Endodermal cell (in vitro differentiated cells): ENCODE measurements at regions not wholly inside any gene's neighbourhood (a gene's known extent, or its start where the extent isn't known, plus 50 kb on each side); places are given as distances from the start of the nearest gene placed in this dataset.

Experiments
- DNase-seq: peaks from one replicate; pipeline ENCODE4 v3.0.0-alpha.2; 2017
- H3K27ac ChIP-seq: 2 replicates; pipeline ENCODE4 v1.5.1; 2013; ENCODE audit warnings: mild to moderate bottlenecking, low read depth, low read length, moderate library complexity
- H3K27me3 ChIP-seq: 2 replicates; pipeline ENCODE4 v1.6.1; 2013; ENCODE audit warnings: mild to moderate bottlenecking, low read length, moderate library complexity; ENCODE audit not compliant: insufficient read depth, control insufficient read depth, poor library complexity, severe bottlenecking
- H3K36me3 ChIP-seq: 2 replicates; pipeline ENCODE4 v1.7.0; 2013; ENCODE audit warnings: mild to moderate bottlenecking, low read length, moderate library complexity; ENCODE audit not compliant: control insufficient read depth, insufficient read depth
- H3K4me1 ChIP-seq: one replicate; pipeline ENCODE4 v1.7.0; 2013; ENCODE audit warnings: low read length; ENCODE audit not compliant: control insufficient read depth, insufficient read depth
- H3K4me3 ChIP-seq: 2 replicates; pipeline ENCODE4 v1.5.1; 2013; ENCODE audit warnings: mild to moderate bottlenecking, low read length, moderate library complexity
- H3K9ac ChIP-seq: 2 replicates; pipeline ENCODE4 v1.6.1; 2013; ENCODE audit warnings: mild to moderate bottlenecking, low read length, moderate library complexity; ENCODE audit not compliant: poor library complexity, severe bottlenecking; ENCODE audit errors: extremely low read depth
- H3K9me3 ChIP-seq: 2 replicates; pipeline ENCODE4 v1.6.1; 2013; ENCODE audit warnings: mild to moderate bottlenecking, low read length, moderate library complexity; ENCODE audit not compliant: control insufficient read depth
- H3K27ac Mint-ChIP-seq: 2 replicates; pipeline ENCODE4 v1.8.0; 2020; ENCODE audit warnings: mixed read lengths
- H3K27me3 Mint-ChIP-seq: 2 replicates; pipeline ENCODE4 v1.8.0; 2021; ENCODE audit warnings: mild to moderate bottlenecking, mixed read lengths; ENCODE audit not compliant: insufficient read depth
- H3K36me3 Mint-ChIP-seq: 2 replicates; pipeline ENCODE4 v1.8.0; 2020; ENCODE audit warnings: low read depth, mixed read lengths
- H3K4me1 Mint-ChIP-seq: 2 replicates; pipeline ENCODE4 v1.8.0; 2020; ENCODE audit warnings: mixed read lengths
- H3K4me3 Mint-ChIP-seq: 2 replicates; pipeline ENCODE4 v1.8.0; 2020; ENCODE audit warnings: mild to moderate bottlenecking, moderate library complexity, mixed read lengths
- H3K9me3 Mint-ChIP-seq: 2 replicates; pipeline ENCODE4 v1.8.0; 2020; ENCODE audit warnings: mild to moderate bottlenecking, mixed read lengths
- CTCF ChIP-seq: fragments of 200-600 bp; sonication (generic); conservative IDR thresholded peaks from 2 replicates; pipeline ENCODE4 v1.5.0; 2021; ENCODE audit warnings: antibody characterized with exemption, mild to moderate bottlenecking
- WGBS, 2 experiments: methylation state at CpG; one replicate each; pipeline versions ENCODE4 v1.1.5 to v1.1.7; 2013; ENCODE audit warnings: missing lambda C conversion rate in 2 of 2, mixed read lengths in 1 of 2; ENCODE audit not compliant: insufficient coverage in 1 of 2, insufficient read length in 1 of 2; 5-methylcytosine and 5-hydroxymethylcytosine counted together

GRCh38 chr11:95361180-95361579 lies 130.2 kb upstream of the SESN3 start:
- H3K4me3 Mint-ChIP-seq = no peak overlapping the region
- peaks cover 6% of the 10 kb centered on the region for H3K4me1 ChIP-seq
- no peak for TF ChIP-seq CTCF
- H3K9ac ChIP-seq = no peak overlapping the region
- H3K27me3 Mint-ChIP-seq = peaks cover 2% of the 10 kb centered on the region
- DNase-seq = no peak
- no peaks in the 10 kb centered on the region for H3K36me3 ChIP-seq
- peaks cover 26% of the 10 kb centered on the region for H3K4me1 Mint-ChIP-seq
- no peaks in the 10 kb centered on the region for H3K9me3 ChIP-seq
- H3K4me3 ChIP-seq = no peak overlapping the region
- no peak overlapping the region for H3K27ac Mint-ChIP-seq
- H3K36me3 Mint-ChIP-seq = no peaks in the 10 kb centered on the region
- H3K27ac ChIP-seq = no peak overlapping the region
- H3K27me3 ChIP-seq = no peaks in the 10 kb centered on the region
- no peaks in the 10 kb centered on the region for H3K9me3 Mint-ChIP-seq
- WGBS, 2 experiments = 93% methylated on average over 1 of the region's 2 CpGs; no CpG with 5 or more reads in 1 of the 2 experiments

DNA sequence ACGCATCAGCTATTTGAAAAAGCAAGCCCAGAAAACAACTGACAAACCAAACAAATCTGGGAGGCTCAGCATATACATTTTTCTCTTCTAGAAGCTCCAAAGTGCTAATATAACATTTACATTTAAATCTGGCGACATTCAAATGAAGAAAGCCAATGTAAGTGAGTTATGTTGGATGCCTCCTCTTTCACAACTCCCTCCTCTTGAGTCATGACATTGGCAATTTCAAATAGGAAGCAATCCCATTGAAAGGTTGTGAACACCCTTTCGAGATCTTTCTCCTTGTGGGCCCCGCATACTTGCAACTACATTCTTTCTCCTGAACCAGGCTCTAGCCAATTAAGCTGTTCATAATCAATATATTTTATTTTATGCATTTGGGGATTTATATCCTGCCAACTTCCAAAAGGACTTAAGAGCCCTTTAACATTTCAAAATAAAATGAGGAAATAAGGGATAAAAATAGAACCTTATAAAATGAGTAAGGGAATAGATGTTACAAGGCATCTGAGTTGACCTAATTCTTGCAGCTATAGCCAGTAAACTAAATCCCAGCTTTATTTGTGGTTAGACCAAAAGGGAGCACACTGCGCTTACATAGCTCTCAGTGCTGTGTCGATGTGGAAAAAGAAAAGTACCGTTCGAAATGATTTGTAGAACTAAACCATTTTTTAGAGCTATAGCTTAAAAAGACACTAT lies 129.5 kb upstream of the SESN3 start:
- DNase-seq = no peak
- Mint-ChIP-seq H3K36me3 (no peaks in the 10 kb centered on the region), H3K27me3 (peaks cover 2% of the 10 kb centered on the region), H3K9me3 (no peaks in the 10 kb centered on the region), H3K27ac (no peak overlapping the region), H3K4me1 (peaks cover 26% of the 10 kb centered on the region), H3K4me3 (no peak overlapping the region)
- WGBS, 2 experiments = 67 to 100% methylated on average over 3 to 8 of the region's 8 CpGs
- H3K36me3 ChIP-seq = no peaks in the 10 kb centered on the region
- no peak overlapping the region for H3K27ac ChIP-seq
- H3K27me3 ChIP-seq = no peaks in the 10 kb centered on the region
- peaks cover 6% of the 10 kb centered on the region for H3K4me1 ChIP-seq
- no peak overlapping the region for H3K9ac ChIP-seq
- H3K4me3 ChIP-seq = no peak overlapping the region
- H3K9me3 ChIP-seq = no peaks in the 10 kb centered on the region
- no peak for TF ChIP-seq CTCF

DNA sequence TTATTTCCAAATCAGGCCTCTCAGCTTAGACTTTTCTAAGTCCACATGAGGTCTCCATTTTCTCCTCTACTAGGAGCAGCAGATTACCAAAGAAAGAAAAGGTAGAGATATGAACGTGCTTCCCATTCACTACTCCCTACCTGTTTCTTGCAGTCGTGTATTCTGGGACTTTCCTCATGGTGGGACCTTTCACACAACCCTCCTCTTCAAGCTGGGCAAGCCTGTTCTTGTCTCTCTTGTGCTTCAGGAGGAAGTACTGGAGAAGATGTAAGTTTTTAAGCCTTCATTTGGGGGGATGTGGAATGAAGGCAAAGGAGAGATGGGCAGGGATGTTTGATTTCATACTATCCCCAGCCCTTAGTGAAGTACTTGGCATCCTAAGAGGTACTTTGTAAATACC lies 128.8 kb upstream of the SESN3 start:
- Histone ChIP-seq H3K27me3 (no peaks in the 10 kb centered on the region), H3K4me1 (peaks cover 6% of the 10 kb centered on the region), H3K27ac (no peak overlapping the region), H3K4me3 (no peak overlapping the region), H3K36me3 (no peaks in the 10 kb centered on the region), H3K9ac (no peak overlapping the region), H3K9me3 (no peaks in the 10 kb centered on the region)
- Mint-ChIP-seq H3K4me1 (peaks cover 26% of the 10 kb centered on the region), H3K36me3 (no peaks in the 10 kb centered on the region), H3K27me3 (peaks cover 2% of the 10 kb centered on the region), H3K4me3 (no peak overlapping the region), H3K9me3 (no peaks in the 10 kb centered on the region), H3K27ac (no peak overlapping the region)
- WGBS, 2 experiments = 42% methylated on average over 2 of the region's 2 CpGs; no CpG with 5 or more reads in 1 of the 2 experiments
- TF ChIP-seq CTCF = no peak
- no peak for DNase-seq
